Panc1 (cell line): ENCODE measurements at regions not wholly inside any gene's neighbourhood (a gene's known extent, or its start where the extent isn't known, plus 50 kb on each side); places are given as distances from the start of the nearest gene placed in this dataset.

ENCODE experiments used
- ATAC-seq: fragments of 200-7000 bp; cut with Tn5 transposase; 2 replicates; pipeline ENCODE4 v1.9.1; 2020; ENCODE audit warnings: mild to moderate bottlenecking, moderate library complexity
- BruUV-seq: library from RNA; stranded (reverse); fragments of 400-500 nt; replicated peaks from 2 replicates; lab custom pipeline; 2021; lab: Mats Ljungman, UMichigan
- CTCF ChIA-PET: fragments of 300-600 bp; sonication (Branson Sonifier 250); formaldehyde crosslinking; loops from one replicate; lab custom pipeline; 2022; ENCODE audit warnings: antibody characterized with exemption; lab: Charles Lee
- POLR2A ChIA-PET: fragments of 300-600 bp; sonication (Branson Sonifier 250); formaldehyde crosslinking; loops from one replicate; lab custom pipeline; 2022; ENCODE audit warnings: antibody characterized with exemption; lab: Charles Lee
- DNase-seq: peaks from one replicate; pipeline ENCODE4 v3.0.0-alpha.2; 2010; ENCODE audit warnings: low read depth, low spot score
- H3K27ac ChIP-seq: 2 replicates; pipeline ENCODE4 v1.5.1; 2011; ENCODE audit warnings: mild to moderate bottlenecking, low read length, inconsistent platforms
- H3K27me3 ChIP-seq: fragments of 200-500 bp; sonication (Bioruptor generic); 2 replicates; pipeline ENCODE4 v1.6.0; 2014; ENCODE audit warnings: low read length, inconsistent platforms; ENCODE audit not compliant: control insufficient read depth, insufficient read depth
- H3K36me3 ChIP-seq: fragments of 200-500 bp; sonication (Bioruptor generic); 2 replicates; pipeline ENCODE4 v1.5.1; 2014; ENCODE audit warnings: inconsistent platforms, mild to moderate bottlenecking, low read length, moderate library complexity; ENCODE audit not compliant: control insufficient read depth, insufficient read depth
- H3K4me1 ChIP-seq: 2 replicates; pipeline ENCODE4 v1.5.1; 2011; ENCODE audit warnings: inconsistent platforms, mild to moderate bottlenecking, low read length, moderate library complexity; ENCODE audit not compliant: control insufficient read depth, insufficient read depth
- H3K4me3 ChIP-seq, 2 experiments: 2 replicates each; pipeline ENCODE4 v1.5.1; 2011 to 2012; ENCODE audit warnings: low read depth in 2 of 2, low read length in 2 of 2, mild to moderate bottlenecking in 2 of 2, inconsistent platforms in 1 of 2, moderate library complexity in 1 of 2
- H3K9me3 ChIP-seq: fragments of 200-500 bp; sonication (Bioruptor generic); 2 replicates; pipeline ENCODE4 v1.5.1; 2014; ENCODE audit warnings: low read depth, mild to moderate bottlenecking, inconsistent platforms, low read length, moderate library complexity; ENCODE audit not compliant: control insufficient read depth, insufficient read depth
- CTCF ChIP-seq: fragments of 450-650 bp; IDR thresholded peaks from 2 replicates; pipeline ENCODE4 v1.5.1; 2017; ENCODE audit warnings: mild to moderate bottlenecking
- POLR2AphosphoS5 ChIP-seq: IDR thresholded peaks from 2 replicates; pipeline ENCODE4 v1.6.1; 2012; ENCODE audit warnings: mild to moderate bottlenecking, low read depth, low read length, moderate library complexity
- REST ChIP-seq, 2 experiments: IDR thresholded peaks; 2 replicates each; pipeline ENCODE4 v1.6.1; 2011 to 2012; ENCODE audit warnings: low read depth in 2 of 2, control low read depth in 1 of 2, low read length in 1 of 2, mild to moderate bottlenecking in 1 of 2, moderate library complexity in 1 of 2; ENCODE audit not compliant: insufficient read depth in 1 of 2
- SIN3A ChIP-seq: IDR thresholded peaks from 2 replicates; pipeline ENCODE4 v1.6.1; 2012; ENCODE audit warnings: low read depth, mild to moderate bottlenecking, low read length, moderate library complexity, borderline replicate concordance; ENCODE audit not compliant: insufficient read depth
- TCF7L2 ChIP-seq: IDR thresholded peaks from 2 replicates; pipeline ENCODE4 v1.6.1; 2011; ENCODE audit warnings: mild to moderate bottlenecking, low read depth, low read length, inconsistent platforms
- in situ Hi-C: cut with HindIII; loops from 2 replicates; pipeline ENCODE4 v1.10.0; 2016; ENCODE audit warnings: low sequenced_read_pairs, low pct_unique_long_range_greater_than_20kb
- intact Hi-C: fragments of 100-400 bp; cut with micrococcal nuclease; formaldehyde crosslinking; loops from one replicate; pipeline ENCODE4 v1.10.0; 2022; ENCODE audit not compliant: unreplicated experiment

GRCh38 chr9:108213511-108213910 is 642.3 kb downstream of the ACTL7B start:
- TF ChIP-seq TCF7L2, result no peak
- TF ChIP-seq POLR2AphosphoS5, result no peak
- TF ChIP-seq REST (IDR thresholded peaks at IDR 0.05; ENCODE audit: insufficient read depth in 1 of 2, low read depth in 2 of 2, low read length in 1 of 2), result no peak
- TF ChIP-seq SIN3A, result no peak
- no peak for TF ChIP-seq CTCF
- Histone ChIP-seq H3K36me3 (no peaks in the 10 kb centered on the region), H3K27me3 (no peaks in the 10 kb centered on the region), H3K27ac (no peak overlapping the region), H3K9me3 (no peaks in the 10 kb centered on the region), H3K4me1 (no peaks in the 10 kb centered on the region), H3K4me3 (no peak overlapping the region)
- ATAC-seq (no peak), DNase-seq (no peak)
- BruUV-seq, result no TSS peak
- in situ Hi-C loops, result no loop called here
- POLR2A ChIA-PET, result no interaction called here
- CTCF ChIA-PET, result no interaction called here
- intact Hi-C loops, result no loop called here

- CTCF ChIA-PET, result no interaction called here
- Histone ChIP-seq H3K27ac (no peak overlapping the region), H3K4me3 (no peak overlapping the region), H3K27me3 (no peaks in the 10 kb centered on the region), H3K4me1 (no peaks in the 10 kb centered on the region), H3K9me3 (no peaks in the 10 kb centered on the region), H3K36me3 (no peaks in the 10 kb centered on the region)
- DNase-seq (no peak), ATAC-seq (no peak)
- BruUV-seq, result no TSS peak
- in situ Hi-C loops, result no loop called here
- TF ChIP-seq TCF7L2 (no peak), CTCF (no peak), REST (IDR thresholded peaks at IDR 0.05; ENCODE audit: insufficient read depth in 1 of 2, low read depth in 2 of 2, low read length in 1 of 2) (no peak), SIN3A (no peak), POLR2AphosphoS5 (no peak)
- intact Hi-C loops, result no loop called here
- POLR2A ChIA-PET, result no interaction called here
Measured at GRCh38 chr9:108212184-108212583, 643.6 kb downstream of the ACTL7B start.
